ENCODE measurements at regions not wholly inside any gene's neighbourhood (a gene's known extent, or its start where the extent isn't known, plus 50 kb on each side); places are given as distances from the start of the nearest gene placed in this dataset.

- TF ChIP-seq CTCF (conservative IDR thresholded peaks at IDR 0.05; ENCODE audit: low read depth, low read length), result no peak
- DNase-seq (ENCODE audit: low read depth), result no peak
- no peak overlapping the region for H3K4me3 ChIP-seq (ENCODE audit: low read depth, low read length)
These were observed 108.2 kb upstream of the PROK2 start for GRCh38 chr3:71893122-71893521.

- no peak overlapping the region for H3K4me3 ChIP-seq (ENCODE audit: low read depth, low read length)
- no peak for DNase-seq (ENCODE audit: low read depth)
- no peak for TF ChIP-seq CTCF (conservative IDR thresholded peaks at IDR 0.05; ENCODE audit: low read depth, low read length)
These were observed 106.5 kb upstream of the PROK2 start for GRCh38 chr3:71891483-71891882.

GRCh38 chr3:71890356-71890931 is 105.5 kb upstream of the PROK2 start:
- no peak for TF ChIP-seq CTCF (conservative IDR thresholded peaks at IDR 0.05; ENCODE audit: low read depth, low read length)
- no peak for DNase-seq (ENCODE audit: low read depth)
- no peak overlapping the region for H3K4me3 ChIP-seq (ENCODE audit: low read depth, low read length)

GRCh38 chr3:71887256-71887655 is 102.3 kb upstream of the PROK2 start:
- no peak for TF ChIP-seq CTCF (conservative IDR thresholded peaks at IDR 0.05; ENCODE audit: low read depth, low read length)
- no peak overlapping the region for H3K4me3 ChIP-seq (ENCODE audit: low read depth, low read length)
- no peak for DNase-seq (ENCODE audit: low read depth)

- H3K4me3 ChIP-seq (ENCODE audit: low read depth, low read length), result no peak overlapping the region
- DNase-seq (ENCODE audit: low read depth), result no peak
- TF ChIP-seq CTCF (conservative IDR thresholded peaks at IDR 0.05; ENCODE audit: low read depth, low read length), result no peak
These were observed 100.1 kb upstream of the PROK2 start for GRCh38 chr3:71885006-71885405.

GRCh38 chr3:71881732-71882131 is 96.8 kb upstream of the PROK2 start:
- no peak for DNase-seq (ENCODE audit: low read depth)
- TF ChIP-seq CTCF (conservative IDR thresholded peaks at IDR 0.05; ENCODE audit: low read depth, low read length), result no peak
- no peak overlapping the region for H3K4me3 ChIP-seq (ENCODE audit: low read depth, low read length)

GRCh38 chr3:71881041-71881440 is 96.1 kb upstream of the PROK2 start:
- no peak for TF ChIP-seq CTCF (conservative IDR thresholded peaks at IDR 0.05; ENCODE audit: low read depth, low read length)
- H3K4me3 ChIP-seq (ENCODE audit: low read depth, low read length), result no peak overlapping the region
- no peak for DNase-seq (ENCODE audit: low read depth)
